ENCODE measurements at regions not wholly inside any gene's neighbourhood (a gene's known extent, or its start where the extent isn't known, plus 50 kb on each side); places are given as distances from the start of the nearest gene placed in this dataset.

DNA sequence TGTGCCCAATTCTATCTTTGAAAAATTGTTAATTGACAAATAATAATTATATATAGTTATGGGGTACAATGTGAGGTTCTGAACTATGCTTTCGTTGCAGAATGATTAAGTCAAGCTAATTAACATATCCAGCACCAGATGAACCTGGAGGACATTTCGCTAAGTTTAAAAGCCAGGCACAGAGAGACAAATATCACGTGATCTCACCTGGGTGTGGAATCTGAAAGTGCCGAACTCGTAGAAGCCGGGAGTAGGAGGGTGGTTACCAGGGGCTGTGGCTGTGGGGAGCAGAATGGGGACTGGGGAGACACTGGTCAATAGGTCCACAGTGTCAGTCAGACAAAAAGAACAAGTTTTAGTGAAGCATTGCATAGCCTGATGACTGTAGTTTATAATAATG is 332.9 kb upstream of the SHH start:
- Histone ChIP-seq H3K4me1 (ENCODE audit: control insufficient read depth, insufficient read depth, low read length) (no peaks in the 10 kb centered on the region), H3K27me3 (replicated peaks; ENCODE audit: control insufficient read depth, insufficient read depth, low read length) (no peaks in the 10 kb centered on the region), H3K36me3 (ENCODE audit: control insufficient read depth, insufficient read depth, low read length, severe bottlenecking) (no peaks in the 10 kb centered on the region), H3K4me3 (ENCODE audit: low read length) (no peak overlapping the region), H3K9ac (ENCODE audit: low read length) (no peak overlapping the region), H3K9me3 (ENCODE audit: control insufficient read depth, low read length) (no peaks in the 10 kb centered on the region)
- DNase-seq (ENCODE audit: low read depth), result no peak

DNA sequence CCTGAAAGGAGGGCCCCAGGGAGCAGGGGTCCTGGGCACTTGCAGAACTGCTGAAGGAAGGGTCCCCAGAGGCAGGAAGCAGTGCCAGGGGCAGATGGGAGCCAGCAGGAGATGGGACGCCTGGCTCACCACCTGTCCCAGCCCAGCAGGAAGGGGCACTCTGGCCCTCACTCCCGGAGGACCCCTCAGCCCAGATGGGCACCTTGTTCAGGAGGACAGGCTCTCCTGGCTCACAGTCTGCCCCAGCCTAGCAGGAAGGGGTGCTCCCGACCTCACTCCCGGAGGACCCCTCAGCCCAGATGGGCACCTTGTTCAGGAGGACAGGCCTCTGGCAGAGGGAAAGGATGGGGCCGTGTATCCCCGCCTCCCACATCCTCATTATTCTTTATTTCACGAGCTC is 331.4 kb upstream of the SHH start:
- Histone ChIP-seq H3K9ac (ENCODE audit: low read length) (no peak overlapping the region), H3K4me3 (ENCODE audit: low read length) (no peak overlapping the region), H3K27me3 (replicated peaks; ENCODE audit: control insufficient read depth, insufficient read depth, low read length) (no peaks in the 10 kb centered on the region), H3K9me3 (ENCODE audit: control insufficient read depth, low read length) (peaks cover 4% of the 10 kb centered on the region), H3K4me1 (ENCODE audit: control insufficient read depth, insufficient read depth, low read length) (no peaks in the 10 kb centered on the region), H3K36me3 (ENCODE audit: control insufficient read depth, insufficient read depth, low read length, severe bottlenecking) (no peaks in the 10 kb centered on the region)
- no peak for DNase-seq (ENCODE audit: low read depth)

DNA sequence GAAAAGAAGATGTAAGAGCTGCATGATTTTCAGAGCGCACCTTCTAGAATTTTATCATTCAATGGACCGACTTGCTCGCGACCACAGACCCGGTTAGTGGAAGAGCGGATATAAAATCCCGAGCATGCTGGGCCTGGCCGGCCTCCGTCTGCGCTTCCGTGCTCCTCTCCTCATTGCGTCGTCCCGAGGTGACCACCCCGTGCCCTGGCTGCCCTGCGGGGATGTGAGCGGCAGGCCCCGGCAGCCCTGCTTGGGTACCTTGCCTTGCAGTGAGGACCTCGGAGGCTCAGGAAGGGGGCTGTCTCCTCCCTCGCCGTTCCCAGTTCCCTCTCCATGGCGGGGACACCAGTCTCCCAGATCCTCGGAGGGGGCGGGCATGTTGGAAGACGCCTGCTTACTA is 330.9 kb upstream of the SHH start:
- Histone ChIP-seq H3K9me3 (ENCODE audit: control insufficient read depth, low read length) (peaks cover 4% of the 10 kb centered on the region), H3K27me3 (replicated peaks; ENCODE audit: control insufficient read depth, insufficient read depth, low read length) (no peaks in the 10 kb centered on the region), H3K4me3 (ENCODE audit: low read length) (no peak overlapping the region), H3K36me3 (ENCODE audit: control insufficient read depth, insufficient read depth, low read length, severe bottlenecking) (no peaks in the 10 kb centered on the region), H3K9ac (ENCODE audit: low read length) (no peak overlapping the region), H3K4me1 (ENCODE audit: control insufficient read depth, insufficient read depth, low read length) (no peaks in the 10 kb centered on the region)
- DNase-seq (ENCODE audit: low read depth), result no peak

DNA sequence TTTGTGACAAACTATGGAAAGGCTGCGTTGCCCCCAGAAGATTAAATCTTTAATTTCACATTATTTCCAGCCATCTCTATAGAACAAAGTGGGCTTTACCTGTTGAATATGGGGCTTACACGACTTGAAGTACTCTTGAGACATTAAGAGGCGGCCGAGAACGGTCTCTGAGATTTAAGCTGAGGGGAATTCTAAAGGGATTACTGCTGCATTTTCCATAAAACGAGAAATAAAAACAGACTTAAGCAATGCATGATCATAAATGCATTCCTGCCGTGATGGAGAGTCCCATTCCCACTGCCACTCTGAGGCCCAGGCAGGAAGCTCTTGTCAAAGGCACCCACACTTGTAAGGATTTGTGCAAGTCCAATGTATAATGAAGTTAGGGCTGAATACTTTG is 329.7 kb upstream of the SHH start:
- Histone ChIP-seq H3K36me3 (ENCODE audit: control insufficient read depth, insufficient read depth, low read length, severe bottlenecking) (no peaks in the 10 kb centered on the region), H3K9me3 (ENCODE audit: control insufficient read depth, low read length) (peaks cover 8% of the 10 kb centered on the region), H3K27me3 (replicated peaks; ENCODE audit: control insufficient read depth, insufficient read depth, low read length) (no peaks in the 10 kb centered on the region), H3K4me1 (ENCODE audit: control insufficient read depth, insufficient read depth, low read length) (no peaks in the 10 kb centered on the region), H3K4me3 (ENCODE audit: low read length) (no peak overlapping the region), H3K9ac (ENCODE audit: low read length) (no peak overlapping the region)
- DNase-seq (ENCODE audit: low read depth), result no peak

DNA sequence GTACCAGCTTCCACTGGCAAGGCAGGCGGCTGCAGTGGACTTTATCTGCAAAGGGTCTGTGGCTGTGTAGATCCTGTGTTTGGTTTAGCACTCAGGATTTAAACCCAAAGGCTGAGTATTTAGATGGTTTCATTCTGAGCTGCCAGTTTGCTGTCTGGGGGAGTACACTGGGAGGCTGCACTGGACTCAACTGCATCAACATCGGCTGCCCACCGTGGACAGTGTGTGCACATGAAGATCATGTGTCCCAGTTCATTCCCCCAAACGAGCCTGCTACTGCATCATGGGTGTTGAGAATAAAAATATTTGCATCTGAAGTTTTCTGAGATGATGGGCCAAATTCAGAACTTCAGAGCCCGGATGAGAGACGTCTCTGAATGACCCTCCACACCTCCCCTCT is 328.6 kb upstream of the SHH start:
- H3K4me3 ChIP-seq (ENCODE audit: low read length), result no peak overlapping the region
- no peak overlapping the region for H3K9ac ChIP-seq (ENCODE audit: low read length)
- H3K27me3 ChIP-seq (replicated peaks; ENCODE audit: control insufficient read depth, insufficient read depth, low read length), result no peaks in the 10 kb centered on the region
- H3K36me3 ChIP-seq (ENCODE audit: control insufficient read depth, insufficient read depth, low read length, severe bottlenecking), result no peaks in the 10 kb centered on the region
- DNase-seq (ENCODE audit: low read depth), result no peak
- H3K4me1 ChIP-seq (ENCODE audit: control insufficient read depth, insufficient read depth, low read length), result no peaks in the 10 kb centered on the region
- peaks cover 8% of the 10 kb centered on the region for H3K9me3 ChIP-seq (ENCODE audit: control insufficient read depth, low read length)

DNA sequence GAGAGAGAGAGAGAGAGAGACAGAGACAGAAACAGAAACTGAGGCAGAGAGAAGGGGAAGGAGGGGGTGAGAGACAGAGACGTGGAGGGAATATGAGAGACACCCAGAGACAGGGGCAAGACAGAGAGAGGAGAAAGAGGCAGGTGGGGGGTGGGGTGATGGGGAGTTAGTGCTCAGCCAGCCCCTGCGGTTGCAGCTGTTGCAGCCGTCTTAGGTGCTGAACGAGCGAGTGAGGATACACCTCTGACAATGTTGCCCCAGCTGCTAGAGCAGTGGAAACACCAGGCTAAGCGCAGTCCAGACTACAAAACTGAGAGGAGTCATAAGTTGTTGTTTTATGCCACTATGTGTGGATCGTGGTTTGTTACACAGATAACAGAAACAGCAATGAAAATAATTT is 328.2 kb upstream of the SHH start:
- H3K36me3 ChIP-seq (ENCODE audit: control insufficient read depth, insufficient read depth, low read length, severe bottlenecking), result no peaks in the 10 kb centered on the region
- H3K4me1 ChIP-seq (ENCODE audit: control insufficient read depth, insufficient read depth, low read length), result no peaks in the 10 kb centered on the region
- no peaks in the 10 kb centered on the region for H3K27me3 ChIP-seq (replicated peaks; ENCODE audit: control insufficient read depth, insufficient read depth, low read length)
- H3K9ac ChIP-seq (ENCODE audit: low read length), result no peak overlapping the region
- no peak for DNase-seq (ENCODE audit: low read depth)
- no peak overlapping the region for H3K4me3 ChIP-seq (ENCODE audit: low read length)
- H3K9me3 ChIP-seq (ENCODE audit: control insufficient read depth, low read length), result peaks cover 8% of the 10 kb centered on the region

DNA sequence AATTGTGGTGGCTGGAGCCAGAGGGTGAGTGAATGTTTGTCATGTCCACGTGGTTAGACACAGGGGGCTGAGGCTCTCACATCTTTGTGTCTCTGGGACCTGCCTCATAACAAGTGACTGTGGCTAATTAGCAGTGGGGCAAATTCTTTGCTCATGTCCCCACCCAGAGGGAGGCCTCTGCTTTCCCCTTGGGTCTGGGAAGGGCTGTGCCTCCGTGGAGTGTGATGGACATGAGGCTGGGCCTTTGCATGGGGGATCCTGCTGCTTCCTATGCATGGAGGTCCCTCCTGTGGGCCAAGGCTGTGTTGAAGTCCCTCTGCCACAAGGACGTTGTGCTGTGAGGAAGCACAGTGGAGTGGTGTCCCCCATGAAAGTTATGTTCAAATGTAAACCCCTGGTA is 327.4 kb upstream of the SHH start:
- Histone ChIP-seq H3K9me3 (ENCODE audit: control insufficient read depth, low read length) (peaks cover 8% of the 10 kb centered on the region), H3K9ac (ENCODE audit: low read length) (no peak overlapping the region), H3K36me3 (ENCODE audit: control insufficient read depth, insufficient read depth, low read length, severe bottlenecking) (no peaks in the 10 kb centered on the region), H3K4me3 (ENCODE audit: low read length) (no peak overlapping the region), H3K4me1 (ENCODE audit: control insufficient read depth, insufficient read depth, low read length) (no peaks in the 10 kb centered on the region), H3K27me3 (replicated peaks; ENCODE audit: control insufficient read depth, insufficient read depth, low read length) (no peaks in the 10 kb centered on the region)
- no peak for DNase-seq (ENCODE audit: low read depth)

DNA sequence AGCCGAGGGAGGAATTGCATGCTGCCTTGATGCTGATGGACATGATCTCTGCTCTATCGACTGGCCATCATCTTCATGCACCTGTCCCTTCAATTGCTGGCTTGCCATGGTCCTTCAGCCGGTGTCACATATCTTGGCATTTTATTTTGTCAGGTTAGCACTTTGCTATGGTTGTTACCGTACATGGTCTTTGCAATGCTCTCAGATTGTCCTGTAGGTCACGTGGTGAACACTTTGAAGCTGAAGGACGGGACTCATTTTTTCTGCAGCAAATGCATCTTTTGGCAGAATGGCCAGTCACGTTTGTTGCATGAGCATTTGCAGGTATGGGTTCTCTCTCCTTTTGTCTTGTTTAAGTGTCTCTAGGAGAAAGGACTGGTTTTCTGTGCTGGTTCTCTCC is 326.8 kb upstream of the SHH start:
- Histone ChIP-seq H3K27me3 (replicated peaks; ENCODE audit: control insufficient read depth, insufficient read depth, low read length) (no peaks in the 10 kb centered on the region), H3K4me3 (ENCODE audit: low read length) (no peak overlapping the region), H3K4me1 (ENCODE audit: control insufficient read depth, insufficient read depth, low read length) (no peaks in the 10 kb centered on the region), H3K9ac (ENCODE audit: low read length) (no peak overlapping the region), H3K9me3 (ENCODE audit: control insufficient read depth, low read length) (peaks cover 8% of the 10 kb centered on the region), H3K36me3 (ENCODE audit: control insufficient read depth, insufficient read depth, low read length, severe bottlenecking) (no peaks in the 10 kb centered on the region)
- DNase-seq (ENCODE audit: low read depth), result no peak

DNA sequence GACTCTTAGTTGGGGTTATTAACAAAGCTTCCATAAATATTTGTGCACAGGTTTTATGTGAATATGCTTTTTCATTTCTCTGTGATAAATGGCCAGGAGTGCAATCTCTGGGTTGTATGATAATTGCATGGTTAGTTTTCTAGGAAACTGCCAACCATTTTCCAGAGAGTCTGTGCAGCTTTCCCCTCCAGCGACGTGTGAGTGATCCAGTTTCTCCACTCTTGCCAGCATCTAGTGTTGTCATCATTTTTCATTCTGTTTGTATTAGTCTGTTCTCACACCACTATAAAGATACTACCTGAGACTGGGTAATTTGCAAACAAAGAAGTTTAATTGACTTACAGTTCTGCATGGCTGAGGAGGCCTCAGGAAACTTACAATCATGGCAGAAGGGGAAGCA is 319.6 kb upstream of the SHH start:
- H3K9me3 ChIP-seq (ENCODE audit: control insufficient read depth, low read length), result no peaks in the 10 kb centered on the region
- H3K36me3 ChIP-seq (ENCODE audit: control insufficient read depth, insufficient read depth, low read length, severe bottlenecking), result no peaks in the 10 kb centered on the region
- H3K9ac ChIP-seq (ENCODE audit: low read length), result no peak overlapping the region
- H3K4me3 ChIP-seq (ENCODE audit: low read length), result no peak overlapping the region
- DNase-seq (ENCODE audit: low read depth), result no peak
- no peaks in the 10 kb centered on the region for H3K27me3 ChIP-seq (replicated peaks; ENCODE audit: control insufficient read depth, insufficient read depth, low read length)
- no peaks in the 10 kb centered on the region for H3K4me1 ChIP-seq (ENCODE audit: control insufficient read depth, insufficient read depth, low read length)

DNA sequence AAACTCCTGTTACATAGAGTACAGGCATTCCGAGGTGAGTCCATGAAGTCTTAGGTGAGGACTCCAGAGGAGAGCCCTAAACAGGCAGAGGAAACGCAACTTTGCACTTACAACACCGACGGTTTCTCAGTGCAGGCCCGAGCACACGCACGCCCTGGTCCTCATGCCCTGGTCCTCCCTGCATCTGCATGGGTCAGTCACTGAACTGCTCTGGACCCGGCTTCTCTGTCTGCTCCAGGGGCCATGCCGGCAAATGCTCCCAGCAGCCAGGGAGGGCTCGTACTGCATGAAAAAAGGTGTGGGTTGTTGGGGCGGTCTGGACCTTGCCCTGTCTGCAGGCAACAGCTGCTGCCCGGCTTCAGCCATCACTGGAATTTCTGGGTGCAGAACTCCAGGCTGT is 317.3 kb upstream of the SHH start:
- DNase-seq (ENCODE audit: low read depth), result no peak

DNA sequence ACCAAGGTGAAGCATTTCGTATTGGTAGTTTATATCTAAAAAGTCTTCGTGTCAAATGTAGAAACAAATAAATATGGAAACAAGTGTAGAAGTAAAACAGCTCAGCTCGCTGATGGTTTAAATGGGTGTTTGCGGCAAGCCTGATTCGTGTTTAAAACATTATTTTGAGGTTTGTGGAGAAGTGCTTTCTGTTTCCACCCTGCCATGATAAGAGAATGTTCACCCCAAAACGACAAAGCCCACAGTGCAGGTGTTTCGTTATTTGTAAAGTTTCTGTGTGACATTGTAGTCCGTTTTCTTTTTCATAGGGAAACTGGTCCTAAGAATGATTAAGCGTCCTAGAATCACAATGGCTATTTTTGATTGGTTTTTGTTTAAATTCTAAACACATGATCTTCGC is 316.2 kb upstream of the SHH start:
- Histone ChIP-seq H3K4me1 (ENCODE audit: control insufficient read depth, insufficient read depth, low read length) (no peaks in the 10 kb centered on the region), H3K27me3 (replicated peaks; ENCODE audit: control insufficient read depth, insufficient read depth, low read length) (no peaks in the 10 kb centered on the region), H3K9ac (ENCODE audit: low read length) (no peak overlapping the region), H3K9me3 (ENCODE audit: control insufficient read depth, low read length) (no peaks in the 10 kb centered on the region), H3K4me3 (ENCODE audit: low read length) (no peak overlapping the region), H3K36me3 (ENCODE audit: control insufficient read depth, insufficient read depth, low read length, severe bottlenecking) (no peaks in the 10 kb centered on the region)
- no peak for DNase-seq (ENCODE audit: low read depth)

More for the DNA sequence above, 317.3 kb upstream of the SHH start:
- Histone ChIP-seq H3K4me1 (ENCODE audit: control insufficient read depth, insufficient read depth, low read length) (no peaks in the 10 kb centered on the region), H3K36me3 (ENCODE audit: control insufficient read depth, insufficient read depth, low read length, severe bottlenecking) (no peaks in the 10 kb centered on the region), H3K9ac (ENCODE audit: low read length) (no peak overlapping the region), H3K9me3 (ENCODE audit: control insufficient read depth, low read length) (no peaks in the 10 kb centered on the region), H3K4me3 (ENCODE audit: low read length) (no peak overlapping the region), H3K27me3 (replicated peaks; ENCODE audit: control insufficient read depth, insufficient read depth, low read length) (no peaks in the 10 kb centered on the region)

DNA sequence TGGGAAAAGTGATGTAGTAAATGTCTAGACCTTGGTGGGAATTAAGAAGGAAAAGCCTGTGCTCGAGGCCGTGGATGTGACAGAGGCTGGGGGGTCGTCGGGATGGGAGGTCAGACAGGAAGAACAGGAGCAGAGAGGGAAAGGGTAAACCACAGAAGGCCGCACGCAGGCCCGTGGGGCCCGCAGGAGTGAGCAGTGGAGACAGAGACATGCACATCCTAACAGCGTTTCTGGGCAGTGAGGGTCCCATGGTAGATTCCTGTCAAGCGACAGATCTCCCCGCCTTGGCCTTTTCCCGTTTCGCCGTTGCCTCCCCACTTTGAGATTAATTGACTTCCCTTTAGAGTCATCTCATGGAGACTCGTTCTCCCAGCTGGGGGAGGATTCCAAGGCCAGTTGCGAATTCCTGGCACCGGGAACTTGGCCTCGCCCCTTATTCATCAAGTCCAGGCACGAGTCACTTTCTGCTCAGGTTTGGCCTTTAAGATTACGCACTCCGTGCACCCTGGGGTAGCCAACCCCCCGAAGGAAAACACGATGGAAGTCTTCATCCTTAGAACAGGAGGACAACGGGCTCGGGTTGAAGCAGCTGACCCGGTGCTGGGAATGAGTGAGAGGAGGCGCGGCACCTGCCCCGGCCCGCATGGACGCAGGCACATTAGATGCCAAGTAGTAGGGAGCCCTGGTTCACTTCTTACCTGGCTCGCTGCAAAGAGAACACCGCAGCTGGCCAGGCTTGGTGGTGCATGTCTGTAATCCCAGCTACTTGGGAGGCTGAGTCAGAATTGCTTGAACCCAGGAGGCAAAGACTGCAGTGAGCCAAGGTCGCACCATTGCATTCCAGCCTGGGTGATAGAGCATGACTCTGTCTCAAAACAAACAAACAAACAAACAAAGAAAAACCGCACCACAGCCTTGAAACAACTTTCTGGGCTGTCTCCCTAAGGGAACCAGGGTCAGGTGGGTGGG is 315.2 kb upstream of the SHH start:
- no peaks in the 10 kb centered on the region for H3K4me1 ChIP-seq (ENCODE audit: control insufficient read depth, insufficient read depth, low read length)
- no peaks in the 10 kb centered on the region for H3K9me3 ChIP-seq (ENCODE audit: control insufficient read depth, low read length)
- no peak overlapping the region for H3K9ac ChIP-seq (ENCODE audit: low read length)
- H3K4me3 ChIP-seq (ENCODE audit: low read length), result no peak overlapping the region
- no peaks in the 10 kb centered on the region for H3K36me3 ChIP-seq (ENCODE audit: control insufficient read depth, insufficient read depth, low read length, severe bottlenecking)
- no peak for DNase-seq (ENCODE audit: low read depth)
- H3K27me3 ChIP-seq (replicated peaks; ENCODE audit: control insufficient read depth, insufficient read depth, low read length), result no peaks in the 10 kb centered on the region

Measured in adipocyte (in vitro differentiated cells).